K562 (cell line): ENCODE measurements at regions not wholly inside any gene's neighbourhood (a gene's known extent, or its start where the extent isn't known, plus 50 kb on each side); places are given as distances from the start of the nearest gene placed in this dataset.
A peak's percentile ranks its signal among the peaks of the same experiment; 100 is the strongest.

Experiments
- BHLHE40 ChIP-seq: IDR thresholded peaks from 2 replicates; pipeline ENCODE4 v1.6.1; 2011; ENCODE audit warnings: low read length, improper control_type of control experiment
- CHD4 ChIP-seq: fragments of 200-600 bp; sonication (generic); IDR thresholded peaks from 3 replicates; pipeline ENCODE4 v1.6.1; 2012; ENCODE audit warnings: low read depth, mild to moderate bottlenecking, mixed read lengths, low read length, inconsistent platforms; ENCODE audit not compliant: insufficient read depth, insufficient replicate concordance, poor library complexity, severe bottlenecking
- CUX1 ChIP-seq: fragments of 200-800 bp; sonication (Bioruptor generic); IDR thresholded peaks from 2 replicates; pipeline ENCODE4 v1.6.1; 2016; ENCODE audit warnings: missing genetic modification characterization, missing compliant biosample characterization
- NR2C2 ChIP-seq, 2 experiments: fragments of 200-800 bp in 1 of 2; sonication (Bioruptor generic) in 1 of 2; sonication (generic) in 1 of 2; formaldehyde crosslinking in 1 of 2; IDR thresholded peaks; 2 replicates each; pipeline versions ENCODE4 v1.6.1 to v1.8.0; 2016 to 2022; ENCODE audit warnings: mild to moderate bottlenecking in 1 of 2, missing compliant biosample characterization in 1 of 2, missing genetic modification characterization in 1 of 2, missing genetic modification reagents in 1 of 2
- PATZ1 ChIP-seq: fragments of 250-450 bp; sonication (Bioruptor Pico); IDR thresholded peaks from 2 replicates; pipeline ENCODE4 v1.5.0; 2020; ENCODE audit warnings: mild to moderate bottlenecking, borderline replicate concordance
- RCOR1 ChIP-seq, 2 experiments: IDR thresholded peaks; 2 replicates each; pipeline ENCODE4 v1.6.1; 2012; ENCODE audit warnings: low read depth in 2 of 2, low read length in 2 of 2, borderline replicate concordance in 1 of 2, improper control_type of control experiment in 1 of 2
- SMARCA5 ChIP-seq: fragments of 450-650 bp; IDR thresholded peaks from 2 replicates; pipeline ENCODE4 v1.6.1; 2016
- TEAD2 ChIP-seq: fragments of 450-650 bp; IDR thresholded peaks from 2 replicates; pipeline ENCODE4 v1.6.1; 2016; ENCODE audit warnings: missing genetic modification characterization, control low read depth, missing compliant biosample characterization

- TF ChIP-seq CHD4 (no peak), SMARCA5 (no peak), CUX1 (CRISPR knock-in tag) (no peak), RCOR1 (IDR thresholded peaks at IDR 0.05; ENCODE audit: borderline replicate concordance in 1 of 2, low read depth in 2 of 2, low read length in 2 of 2) (peak in 1 of 2 experiments; percentile 57; a peak in 2 of 4 replicates), BHLHE40 (peak; percentile 91), NR2C2 (CRISPR knock-in tag; IDR thresholded peaks at IDR 0.05) (no peak), NR2C2 (tag; IDR thresholded peaks at IDR 0.05) (no peak), TEAD2 (tag) (no peak), PATZ1 (CRISPR knock-in tag) (no peak)
Observed at GRCh38 chr3:177431525-177432176, 234.4 kb upstream of the TBL1XR1 start.
